ENCODE measurements at regions not wholly inside any gene's neighbourhood (a gene's known extent, or its start where the extent isn't known, plus 50 kb on each side); places are given as distances from the start of the nearest gene placed in this dataset.
"Not testable (repeated sequence)": the region's sequence is repeated elsewhere in the genome, so short reads cannot be mapped to it uniquely, and the experiment has no call there.

DNA sequence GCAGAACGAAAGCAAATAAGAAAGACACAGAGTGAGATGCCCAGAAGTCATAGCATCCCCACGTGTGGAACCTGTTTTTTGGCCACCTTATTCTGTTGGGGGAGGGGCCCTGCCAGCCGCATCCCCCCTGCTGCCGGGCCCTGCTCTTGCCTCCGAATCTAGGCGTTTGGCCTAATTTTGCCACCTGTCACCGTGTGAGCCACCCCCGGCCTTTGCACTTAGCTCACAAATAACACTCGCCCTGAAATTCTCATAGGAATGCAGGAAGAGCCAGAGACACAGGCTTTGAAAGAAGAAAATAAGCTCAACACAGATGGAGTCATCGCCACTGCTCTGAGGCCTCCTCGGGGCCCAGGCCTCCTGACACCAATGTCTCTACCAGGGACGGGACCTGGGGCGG is 522.6 kb upstream of the SALL3 start:
- DNase-seq (ENCODE audit: low read depth), result no peak

- no peak for DNase-seq (ENCODE audit: low read depth)
These were observed 521.9 kb upstream of the SALL3 start for GRCh38 chr18:78457731-78458130.

DNA sequence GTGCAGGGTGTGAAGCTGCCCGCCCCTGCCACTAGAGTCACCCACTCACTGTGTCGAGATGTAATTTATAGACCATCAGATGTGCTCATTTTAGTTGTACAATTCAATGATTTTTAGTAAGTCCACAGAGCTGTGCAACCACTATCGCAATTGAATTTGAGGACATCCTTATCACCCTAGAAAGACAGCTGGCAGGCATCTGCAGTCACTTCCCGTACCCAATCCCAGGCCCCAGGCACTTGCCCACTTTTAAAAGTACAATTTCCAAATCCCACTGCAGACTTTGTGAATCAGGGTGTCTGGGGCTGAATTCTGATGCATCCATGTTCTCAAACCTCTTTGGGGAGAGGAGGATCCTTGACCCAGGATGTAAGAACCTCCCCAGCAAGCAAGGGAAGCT is 521.3 kb upstream of the SALL3 start:
- DNase-seq (ENCODE audit: low read depth), result no peak

GRCh38 chr18:78459668-78460067 is 520.0 kb upstream of the SALL3 start:
- DNase-seq (ENCODE audit: low read depth), result no peak

GRCh38 chr18:78460558-78460957 is 519.1 kb upstream of the SALL3 start:
- no peak for DNase-seq (ENCODE audit: low read depth)

GRCh38 chr18:78473563-78473962 is 506.1 kb upstream of the SALL3 start:
- DNase-seq (ENCODE audit: low read depth), result no peak

GRCh38 chr18:78477840-78478239 is 501.8 kb upstream of the SALL3 start:
- DNase-seq (ENCODE audit: low read depth), result no peak

DNA sequence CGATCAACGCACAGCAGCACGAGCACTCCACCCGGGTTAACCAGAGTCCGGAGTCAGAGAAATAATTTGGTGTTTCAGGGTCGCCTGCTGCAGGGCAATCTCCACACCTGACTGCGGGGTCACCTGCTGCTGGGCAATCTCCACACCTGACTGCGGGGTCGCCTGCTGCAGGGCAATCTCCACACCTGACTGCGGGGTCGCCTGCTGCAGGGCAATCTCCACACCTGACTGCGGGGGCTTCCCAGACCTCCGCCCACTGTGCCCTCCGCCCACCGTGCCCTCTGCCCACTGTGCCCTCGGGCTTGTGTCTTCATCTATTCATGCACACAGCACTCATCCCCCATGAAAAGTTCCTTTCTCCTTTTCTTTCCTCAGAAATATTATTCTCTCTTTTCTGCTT is 500.2 kb upstream of the SALL3 start:
- no peak for DNase-seq (ENCODE audit: low read depth)

- DNase-seq (ENCODE audit: low read depth), result no peak
These were observed 499.2 kb upstream of the SALL3 start for GRCh38 chr18:78480262-78481054.

- no peak for DNase-seq (ENCODE audit: low read depth)
These were observed 497.2 kb upstream of the SALL3 start for GRCh38 chr18:78482378-78482777.

GRCh38 chr18:78487649-78488048 is 492.0 kb upstream of the SALL3 start:
- no peak for DNase-seq (ENCODE audit: low read depth)

- DNase-seq (ENCODE audit: low read depth), result no peak
These were observed 487.4 kb upstream of the SALL3 start for GRCh38 chr18:78492064-78492812.

DNA sequence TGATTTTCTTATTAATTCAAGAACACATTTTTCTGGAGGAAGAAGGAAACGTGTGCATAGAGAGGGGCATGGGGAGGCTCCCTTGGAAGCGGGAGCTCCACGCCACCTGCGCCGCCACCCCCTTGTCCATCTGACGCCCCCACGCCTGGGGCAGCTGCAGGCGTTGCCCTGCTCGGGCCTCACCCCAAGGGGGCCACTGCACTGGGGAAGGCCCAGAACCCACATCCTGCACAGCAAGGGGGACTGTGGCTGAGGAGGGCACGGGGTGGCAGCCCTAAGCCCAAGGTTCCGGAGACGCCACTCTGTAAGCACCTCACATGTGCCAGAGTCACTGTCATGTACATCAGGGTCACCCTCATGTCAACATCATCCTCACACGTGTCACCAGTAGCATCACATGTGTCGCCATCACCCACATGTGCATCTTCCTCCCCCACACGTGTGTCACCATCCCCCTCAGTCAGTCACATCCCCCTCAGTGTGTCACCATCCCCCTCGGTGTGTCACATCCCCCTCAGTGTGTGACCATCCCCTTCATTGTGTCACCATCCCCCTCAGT is 486.7 kb upstream of the SALL3 start:
- DNase-seq (ENCODE audit: low read depth), result no peak

DNA sequence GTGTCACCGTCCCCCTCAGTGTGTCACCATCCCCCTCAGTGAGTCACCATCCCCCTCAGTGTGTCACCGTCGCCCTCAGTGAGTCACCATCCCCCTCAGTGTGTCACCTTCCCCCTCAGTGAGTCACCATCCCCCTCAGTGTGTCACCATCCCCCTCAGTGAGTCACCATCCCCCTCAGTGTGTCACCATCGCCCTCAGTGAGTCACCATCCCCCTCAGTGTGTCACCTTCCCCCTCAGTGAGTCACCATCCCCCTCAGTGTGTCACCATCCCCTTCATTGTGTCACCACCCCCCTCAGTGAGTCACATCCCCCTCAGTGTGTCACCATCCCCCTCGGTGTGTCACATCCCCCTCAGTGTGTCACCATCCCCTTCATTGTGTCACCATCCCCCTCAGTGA is 486.1 kb upstream of the SALL3 start:
- DNase-seq (ENCODE audit: low read depth), result not testable (repeated sequence)

DNA sequence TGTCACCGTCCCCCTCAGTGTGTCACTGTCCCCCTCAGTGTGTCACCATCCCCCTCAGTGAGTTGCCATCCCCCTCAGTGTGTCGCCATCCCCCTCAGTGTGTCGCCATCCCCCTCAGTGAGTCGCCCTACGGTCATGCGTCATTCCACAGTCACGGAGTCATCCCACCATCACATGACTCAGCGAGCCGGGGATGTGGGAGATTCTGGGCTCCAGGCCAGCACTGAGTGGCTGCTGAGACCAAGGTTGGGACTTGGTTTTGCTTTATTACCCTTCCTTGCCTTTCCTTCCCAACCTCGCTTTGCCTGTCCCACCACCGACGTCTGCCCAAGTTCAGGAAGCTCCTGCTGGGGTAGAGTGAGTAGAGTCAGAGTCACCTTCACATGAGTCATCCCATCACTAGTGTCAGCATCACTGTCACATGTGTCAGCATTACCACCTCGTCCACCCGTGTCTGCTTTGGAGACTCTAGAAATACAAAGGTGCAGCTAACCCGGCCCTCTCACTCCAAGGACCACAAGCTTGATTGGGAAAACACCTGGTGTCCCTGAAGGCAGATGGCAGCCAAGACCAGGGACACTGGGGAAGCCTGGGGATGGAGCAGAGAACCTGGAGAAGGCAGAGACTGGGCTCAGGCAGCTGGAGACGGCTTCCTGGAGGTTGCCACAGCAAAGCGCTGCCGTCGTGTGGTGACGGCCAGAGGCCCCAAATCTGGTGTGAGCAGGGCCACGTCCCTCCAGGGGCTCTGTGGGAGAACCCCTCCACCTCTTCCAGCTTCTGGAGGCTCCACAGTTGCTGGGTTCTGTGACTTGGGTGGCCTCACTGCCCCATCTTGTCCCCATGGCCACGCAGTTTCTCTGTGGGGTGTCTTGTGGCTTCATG is 485.2 kb upstream of the SALL3 start:
- no peak for DNase-seq (ENCODE audit: low read depth)

DNA sequence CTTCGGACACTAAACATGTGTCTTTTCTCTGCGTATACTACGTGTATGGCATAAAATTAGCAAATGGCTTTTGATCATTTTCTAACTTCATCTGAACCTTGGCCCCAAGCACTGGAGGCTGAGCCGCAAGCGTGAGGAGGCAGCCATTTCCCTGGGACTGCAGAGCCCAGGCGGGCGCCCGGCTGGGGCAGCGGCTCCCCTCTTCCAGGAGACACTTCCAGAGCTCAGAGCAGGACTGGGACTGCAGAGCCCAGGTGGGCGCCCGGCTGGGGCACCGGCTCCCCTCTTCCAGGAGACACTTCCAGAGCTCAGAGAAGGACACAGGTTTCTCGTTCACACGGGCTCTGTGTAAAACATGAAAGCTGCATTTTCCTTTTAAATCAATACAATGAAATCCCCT is 484.1 kb upstream of the SALL3 start:
- no peak for DNase-seq (ENCODE audit: low read depth)

- no peak for DNase-seq (ENCODE audit: low read depth)
These were observed 483.5 kb upstream of the SALL3 start for GRCh38 chr18:78496079-78496478.

GRCh38 chr18:78497641-78498040 is 482.0 kb upstream of the SALL3 start:
- DNase-seq (ENCODE audit: low read depth), result no peak

- no peak for DNase-seq (ENCODE audit: low read depth)
These were observed 480.0 kb upstream of the SALL3 start for GRCh38 chr18:78499586-78499985.

DNA sequence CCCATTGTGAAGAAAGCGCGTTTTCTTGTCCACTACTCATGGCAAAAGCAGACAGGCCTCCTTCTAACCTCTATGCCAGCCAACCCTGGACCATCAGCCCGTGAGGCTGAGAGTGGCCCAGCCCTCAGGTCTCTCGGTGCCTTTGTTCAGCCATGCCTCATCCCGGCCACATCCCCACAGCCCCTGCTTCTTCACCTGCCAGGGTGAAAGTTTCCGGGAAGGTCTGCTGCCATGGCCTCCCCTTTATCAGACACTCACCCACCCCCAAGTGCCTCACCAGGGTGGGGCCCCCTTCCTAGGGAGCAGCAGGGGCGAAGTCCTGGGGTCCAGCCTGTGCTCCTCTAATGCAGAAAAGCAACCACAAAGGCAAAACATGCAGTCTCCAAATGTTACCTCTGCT is 478.4 kb upstream of the SALL3 start:
- DNase-seq (ENCODE audit: low read depth), result no peak

DNA sequence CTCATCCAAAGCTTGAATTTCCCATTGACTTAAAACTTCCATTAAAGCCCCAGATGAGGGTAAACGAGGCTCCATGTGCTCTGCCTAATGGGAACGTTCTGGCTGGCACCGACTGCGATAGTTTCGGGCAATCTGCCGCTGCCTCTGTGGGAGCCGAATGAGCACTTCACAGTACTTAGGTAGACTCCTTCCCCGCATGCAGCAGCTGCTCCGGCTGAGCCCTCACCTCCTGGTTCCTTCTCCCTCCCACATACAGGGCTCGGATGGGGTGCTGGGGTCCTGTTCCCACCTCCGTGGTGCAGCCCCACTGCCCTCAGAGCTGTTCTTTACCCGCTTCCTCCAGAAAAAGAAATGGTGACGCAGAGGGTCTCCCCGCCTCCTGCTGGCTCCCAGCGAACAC is 476.5 kb upstream of the SALL3 start:
- DNase-seq (ENCODE audit: low read depth), result no peak

DNA sequence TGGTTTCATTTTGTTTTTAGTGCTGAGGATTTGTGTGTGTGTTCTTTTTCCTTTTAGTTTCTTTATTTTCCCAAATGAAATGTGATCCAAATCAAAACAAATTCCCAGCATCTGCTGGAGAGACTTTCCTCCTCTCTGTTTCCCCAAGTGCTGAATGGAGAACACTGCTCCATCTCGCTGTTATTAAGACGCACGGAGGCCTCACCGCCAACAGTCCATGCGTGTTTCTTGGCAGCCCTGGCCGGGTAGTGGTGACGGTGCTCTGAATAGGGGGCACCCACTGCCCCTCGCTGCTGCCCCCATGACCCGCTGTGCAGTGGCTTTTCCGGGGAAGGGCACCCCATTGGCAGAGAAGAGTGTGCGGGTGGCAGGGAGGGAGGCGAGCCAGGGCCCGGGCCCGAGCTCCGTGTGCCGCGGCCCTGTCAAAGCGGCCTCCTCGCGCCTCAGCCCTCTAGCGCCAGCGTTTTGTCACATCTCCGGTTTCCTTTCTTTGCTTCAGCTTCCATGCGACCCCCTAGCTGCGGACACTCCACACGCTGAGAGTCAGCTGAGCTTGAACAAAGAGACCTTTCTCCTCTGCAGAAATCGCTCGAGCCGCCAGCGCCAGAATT is 473.7 kb upstream of the SALL3 start:
- DNase-seq (ENCODE audit: low read depth), result no peak
